Bronchial epithelial cell (primary cell): ENCODE measurements at regions not wholly inside any gene's neighbourhood (a gene's known extent, or its start where the extent isn't known, plus 50 kb on each side); places are given as distances from the start of the nearest gene placed in this dataset.
"Not testable (repeated sequence)": the region's sequence is repeated elsewhere in the genome, so short reads cannot be mapped to it uniquely, and the experiment has no call there.

Experiments
- DNase-seq: peaks from one replicate; pipeline ENCODE4 v3.0.0-alpha.2; 2010; ENCODE audit warnings: low read depth
- FAIRE-seq: peaks from 2 replicates; lab custom pipeline; 2011; peaks lifted over from hg19 to GRCh38; lab: Jason Lieb, UNC
- H3K27me3 ChIP-seq: 2 replicates; pipeline ENCODE4 v1.5.1; 2011; ENCODE audit warnings: low read length; ENCODE audit not compliant: control insufficient read depth, insufficient read depth
- H3K36me3 ChIP-seq: 2 replicates; pipeline ENCODE4 v1.5.1; 2011; ENCODE audit warnings: low read length; ENCODE audit not compliant: control insufficient read depth, insufficient read depth
- H3K4me3 ChIP-seq: 2 replicates; pipeline ENCODE4 v1.5.1; 2011; ENCODE audit warnings: mild to moderate bottlenecking, low read depth, low read length, control low read depth
- TF ChIP-seq, protein P1 (sequence below): IDR thresholded peaks from 2 replicates; pipeline ENCODE4 v1.5.1; 2011; ENCODE audit warnings: mild to moderate bottlenecking, moderate library complexity, low read length, control low read depth, inconsistent platforms; ENCODE audit not compliant: insufficient read depth, severe bottlenecking

DNA sequence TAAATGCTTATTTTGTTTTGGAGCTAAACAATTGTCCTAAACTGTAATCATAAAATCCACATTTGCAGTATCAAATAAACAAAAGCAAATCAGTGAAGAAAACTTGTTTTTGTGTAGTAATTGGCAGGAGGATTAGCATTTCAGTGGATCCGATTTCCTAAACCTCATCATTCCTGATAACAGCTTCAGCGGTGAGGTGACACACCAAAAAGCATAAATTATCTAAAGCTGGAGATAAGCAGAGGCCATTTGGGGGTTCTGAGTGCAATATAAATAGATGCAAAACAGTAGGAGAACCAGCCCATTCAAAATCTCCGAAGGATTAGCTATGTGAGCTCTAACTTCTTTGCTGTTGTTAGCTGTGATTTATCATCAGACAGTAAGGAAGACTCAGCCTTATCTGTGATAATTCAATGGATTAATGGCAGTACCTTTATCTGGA, 235.8 kb downstream of the EPHA7 start:
- DNase-seq (no peak), FAIRE-seq (no peak)
- Histone ChIP-seq H3K36me3 (no peaks in the 10 kb centered on the region), H3K27me3 (no peaks in the 10 kb centered on the region), H3K4me3 (no peak overlapping the region)
- TF ChIP-seq, protein P1, sequence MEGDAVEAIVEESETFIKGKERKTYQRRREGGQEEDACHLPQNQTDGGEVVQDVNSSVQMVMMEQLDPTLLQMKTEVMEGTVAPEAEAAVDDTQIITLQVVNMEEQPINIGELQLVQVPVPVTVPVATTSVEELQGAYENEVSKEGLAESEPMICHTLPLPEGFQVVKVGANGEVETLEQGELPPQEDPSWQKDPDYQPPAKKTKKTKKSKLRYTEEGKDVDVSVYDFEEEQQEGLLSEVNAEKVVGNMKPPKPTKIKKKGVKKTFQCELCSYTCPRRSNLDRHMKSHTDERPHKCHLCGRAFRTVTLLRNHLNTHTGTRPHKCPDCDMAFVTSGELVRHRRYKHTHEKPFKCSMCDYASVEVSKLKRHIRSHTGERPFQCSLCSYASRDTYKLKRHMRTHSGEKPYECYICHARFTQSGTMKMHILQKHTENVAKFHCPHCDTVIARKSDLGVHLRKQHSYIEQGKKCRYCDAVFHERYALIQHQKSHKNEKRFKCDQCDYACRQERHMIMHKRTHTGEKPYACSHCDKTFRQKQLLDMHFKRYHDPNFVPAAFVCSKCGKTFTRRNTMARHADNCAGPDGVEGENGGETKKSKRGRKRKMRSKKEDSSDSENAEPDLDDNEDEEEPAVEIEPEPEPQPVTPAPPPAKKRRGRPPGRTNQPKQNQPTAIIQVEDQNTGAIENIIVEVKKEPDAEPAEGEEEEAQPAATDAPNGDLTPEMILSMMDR = no peak

DNA sequence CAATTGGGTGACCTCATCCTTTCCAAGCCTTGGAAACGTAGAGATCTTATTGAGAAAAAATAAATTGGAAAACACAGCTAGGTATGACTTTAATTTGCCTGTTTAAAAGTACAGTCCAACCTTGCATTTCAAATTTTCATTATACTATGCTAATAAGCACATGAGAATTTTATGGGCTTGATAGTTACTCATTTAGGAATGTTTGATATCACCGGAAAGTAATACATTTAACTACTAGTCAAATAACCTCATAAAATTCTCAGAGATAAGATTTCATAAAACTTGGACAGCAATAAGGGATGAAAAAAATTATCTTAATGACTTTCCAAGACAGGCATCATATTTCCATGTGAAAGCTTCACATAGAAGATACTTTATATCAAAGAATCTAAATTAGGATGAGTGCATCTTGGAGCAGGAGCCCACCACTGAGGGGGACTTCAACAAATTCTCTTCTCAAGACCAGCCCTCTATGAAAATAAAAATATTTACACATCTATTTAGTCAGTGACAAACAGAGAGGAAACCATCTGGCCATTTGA, 236.3 kb downstream of the EPHA7 start:
- FAIRE-seq (no peak), DNase-seq (no peak)
- Histone ChIP-seq H3K4me3 (no peak overlapping the region), H3K36me3 (no peaks in the 10 kb centered on the region), H3K27me3 (no peaks in the 10 kb centered on the region)
- TF ChIP-seq, protein P1 = no peak

DNA sequence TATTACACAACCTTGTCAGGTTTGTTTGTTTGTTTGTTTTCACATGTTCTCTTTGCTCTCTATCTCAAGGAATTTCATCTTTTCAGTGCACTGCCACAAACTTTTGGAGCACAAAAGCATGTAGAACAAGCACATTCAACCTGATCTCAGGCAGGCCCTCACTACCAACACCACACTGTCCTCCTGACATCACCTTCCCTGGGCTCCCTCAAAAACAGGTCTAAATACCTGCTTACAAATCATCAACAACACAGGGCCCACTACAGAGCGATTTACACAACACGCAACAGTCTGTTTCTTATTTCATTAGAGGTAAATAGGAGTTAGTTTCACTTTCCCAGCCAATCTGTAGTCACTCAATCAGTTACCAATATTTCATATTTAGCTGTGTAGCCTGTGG, 241.4 kb downstream of the EPHA7 start:
- TF ChIP-seq, protein P1 = no peak
- DNase-seq = no peak
- FAIRE-seq = no peak
- Histone ChIP-seq H3K4me3 (no peak overlapping the region), H3K36me3 (no peaks in the 10 kb centered on the region), H3K27me3 (no peaks in the 10 kb centered on the region)

DNA sequence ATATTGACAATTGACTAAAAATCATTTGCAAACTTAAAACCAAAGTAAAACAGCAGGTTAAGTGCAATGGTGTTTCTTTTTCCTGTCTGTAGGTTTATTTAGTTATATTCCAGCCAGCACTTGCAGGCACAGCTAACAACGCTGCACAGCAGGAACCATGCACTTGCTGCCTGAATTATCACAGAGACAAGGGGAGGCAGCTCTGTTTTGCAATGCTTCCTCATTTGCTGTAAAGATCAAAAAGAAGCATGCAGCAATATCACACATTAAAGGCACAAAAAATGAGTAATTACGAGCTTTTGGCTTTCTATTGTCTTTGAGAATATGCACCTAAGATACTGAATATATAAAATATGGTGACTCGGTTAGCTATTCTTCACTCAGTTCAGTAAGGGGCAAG, 241.9 kb downstream of the EPHA7 start:
- Histone ChIP-seq H3K4me3 (no peak overlapping the region), H3K27me3 (no peaks in the 10 kb centered on the region), H3K36me3 (no peaks in the 10 kb centered on the region)
- FAIRE-seq = no peak
- TF ChIP-seq, protein P1 = no peak
- DNase-seq = no peak

DNA sequence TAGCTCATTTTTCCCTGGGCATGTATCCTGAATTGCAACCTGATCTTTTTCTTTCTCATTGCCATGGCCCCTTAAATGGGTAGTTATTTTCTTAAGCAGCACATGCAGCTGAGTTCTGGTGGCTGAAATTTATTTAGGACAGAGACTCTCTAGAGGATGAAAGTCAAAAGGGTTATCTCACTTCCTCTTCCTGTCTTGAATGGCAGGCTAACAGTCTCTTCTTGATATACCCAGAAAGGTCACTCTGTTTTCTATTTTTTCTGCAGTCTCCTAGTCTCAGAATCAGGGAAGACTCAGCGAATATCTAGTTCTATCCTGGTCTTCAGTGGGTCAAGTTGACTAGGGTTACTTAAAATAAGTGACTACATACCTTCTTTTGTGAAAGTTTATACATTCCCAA, 243.3 kb downstream of the EPHA7 start:
- FAIRE-seq (no peak), DNase-seq (no peak)
- Histone ChIP-seq H3K4me3 (no peak overlapping the region), H3K27me3 (no peaks in the 10 kb centered on the region), H3K36me3 (no peaks in the 10 kb centered on the region)
- TF ChIP-seq, protein P1 = no peak

DNA sequence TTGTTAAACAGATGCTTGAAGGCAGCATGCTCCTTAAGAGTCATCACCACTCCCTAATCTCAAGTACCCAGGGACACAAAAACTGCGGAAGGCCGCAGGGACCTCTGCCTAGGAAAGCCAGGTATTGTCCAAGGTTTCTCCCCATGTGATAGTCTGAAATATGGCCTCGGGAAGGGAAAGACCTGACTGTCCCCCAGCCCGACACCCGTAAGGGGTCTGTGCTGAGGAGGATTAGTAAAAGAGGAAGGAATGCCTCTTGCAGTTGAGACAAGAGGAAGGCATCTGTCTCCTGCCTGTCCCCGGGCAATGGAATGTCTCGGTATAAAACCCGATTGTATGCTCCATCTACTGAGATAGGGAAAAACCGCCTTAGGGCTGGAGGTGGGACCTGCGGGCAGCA, 245.8 kb downstream of the EPHA7 start:
- not testable (repeated sequence) for H3K4me3 ChIP-seq, FAIRE-seq, H3K27me3 ChIP-seq, H3K36me3 ChIP-seq, DNase-seq
